Activated CD4-positive, CD25-positive, alpha-beta regulatory T cell treated with anti-CD3 and anti-CD28 coated beads, Interleukin-2, amount 50 U/mL, for 24 hours (primary cell): ENCODE measurements at regions not wholly inside any gene's neighbourhood (a gene's known extent, or its start where the extent isn't known, plus 50 kb on each side); places are given as distances from the start of the nearest gene placed in this dataset.
"Not testable (repeated sequence)": the region's sequence is repeated elsewhere in the genome, so short reads cannot be mapped to it uniquely, and the experiment has no call there.

ENCODE experiments used
- ATAC-seq, 2 donors: fragments of 150-1000 bp; cut with Tn5 transposase; one replicate each; pipeline ENCODE4 v1.10.0; 2021; ENCODE audit warnings: mild to moderate bottlenecking in 1 of 2, moderate library complexity in 1 of 2

GRCh38 chr13:44887515-44887914 is 101.8 kb downstream of the NUFIP1 start:
- ATAC-seq, result no peak

GRCh38 chr13:44884076-44884729 is 105.1 kb downstream of the NUFIP1 start:
- no peak for ATAC-seq

- ATAC-seq, result no peak
Measured at GRCh38 chr13:44879452-44880058, 109.7 kb downstream of the NUFIP1 start.

- no peak for ATAC-seq
Measured at GRCh38 chr13:44876782-44877324, 112.4 kb downstream of the NUFIP1 start.

GRCh38 chr13:44874886-44875630 is 114.2 kb downstream of the NUFIP1 start:
- no peak for ATAC-seq

GRCh38 chr13:44874176-44874575 is 115.1 kb downstream of the NUFIP1 start:
- no peak for ATAC-seq

GRCh38 chr13:44873461-44873860 is 115.8 kb downstream of the NUFIP1 start:
- ATAC-seq, result no peak

GRCh38 chr13:44872751-44873150 is 116.5 kb downstream of the NUFIP1 start:
- no peak for ATAC-seq

GRCh38 chr13:44870456-44870929 is 118.8 kb downstream of the NUFIP1 start:
- ATAC-seq, result no peak

GRCh38 chr13:44869167-44869566 is 120.1 kb downstream of the NUFIP1 start:
- no peak for ATAC-seq

- ATAC-seq, result peak; percentile 49 to 81
Measured at GRCh38 chr13:44868397-44868796, 120.9 kb downstream of the NUFIP1 start.

- ATAC-seq, result no peak
Measured at GRCh38 chr13:44867825-44868224, 121.4 kb downstream of the NUFIP1 start.

- no peak for ATAC-seq
Measured at GRCh38 chr13:44866411-44866911, 122.8 kb downstream of the NUFIP1 start.

- ATAC-seq, result no peak
Measured at GRCh38 chr13:44865722-44866410, 123.4 kb downstream of the NUFIP1 start.

GRCh38 chr13:44863641-44864040 is 125.6 kb downstream of the NUFIP1 start:
- not testable (repeated sequence) for ATAC-seq

GRCh38 chr13:44860454-44860853 is 128.8 kb downstream of the NUFIP1 start:
- no peak for ATAC-seq

- ATAC-seq, result no peak
Measured at GRCh38 chr13:44857736-44858135, 131.5 kb downstream of the NUFIP1 start.

- no peak for ATAC-seq
Measured at GRCh38 chr13:44857061-44857460, 132.2 kb downstream of the NUFIP1 start.

- no peak for ATAC-seq
Measured at GRCh38 chr13:44855860-44856259, 133.4 kb downstream of the NUFIP1 start.

- no peak for ATAC-seq
Measured at GRCh38 chr13:44854313-44855060, 134.8 kb downstream of the NUFIP1 start.

- no peak for ATAC-seq
Measured at GRCh38 chr13:44853641-44854040, 135.6 kb downstream of the NUFIP1 start.
